MCF 10A (cell line): ENCODE measurements at regions not wholly inside any gene's neighbourhood (a gene's known extent, or its start where the extent isn't known, plus 50 kb on each side); places are given as distances from the start of the nearest gene placed in this dataset.

Experiments used
- BruUV-seq: library from RNA; stranded (reverse); fragments of 400-500 nt; replicated peaks from 2 replicates; lab custom pipeline; 2021; lab: Mats Ljungman, UMichigan
- CTCF ChIA-PET: fragments of 300-600 bp; sonication (Branson Sonifier 250); formaldehyde crosslinking; extraction: SDS; loops from one replicate; lab custom pipeline; 2021; ENCODE audit warnings: antibody characterized with exemption, inconsistent platforms; lab: Yijun Ruan, JAX
- POLR2A ChIA-PET: fragments of 300-600, 350-650 bp; sonication (Branson Sonifier 250); formaldehyde crosslinking; extraction: SDS; loops from one replicate; lab custom pipeline; 2020; ENCODE audit warnings: antibody characterized with exemption, inconsistent platforms; lab: Yijun Ruan, JAX
- DNase-seq: peaks from one replicate; pipeline ENCODE4 v3.0.0-alpha.2; 2018; ENCODE audit not compliant: unreplicated experiment
- H3K27ac Mint-ChIP-seq: one replicate; pipeline ENCODE4 v1.8.0; 2022; ENCODE audit warnings: mild to moderate bottlenecking, low read depth, mixed read lengths; ENCODE audit not compliant: unreplicated experiment
- H3K27me3 Mint-ChIP-seq: one replicate; pipeline ENCODE4 v1.8.0; 2022; ENCODE audit warnings: mixed read lengths; ENCODE audit not compliant: insufficient read depth, unreplicated experiment
- H3K36me3 Mint-ChIP-seq: one replicate; pipeline ENCODE4 v1.8.0; 2022; ENCODE audit warnings: mild to moderate bottlenecking, moderate library complexity, mixed read lengths; ENCODE audit not compliant: insufficient read depth, unreplicated experiment
- H3K4me1 Mint-ChIP-seq: one replicate; pipeline ENCODE4 v1.8.0; 2022; ENCODE audit warnings: mixed read lengths; ENCODE audit not compliant: insufficient read depth, unreplicated experiment
- H3K4me3 Mint-ChIP-seq: one replicate; pipeline ENCODE4 v1.8.0; 2022; ENCODE audit warnings: mild to moderate bottlenecking, moderate library complexity, mixed read lengths; ENCODE audit not compliant: unreplicated experiment
- H3K9me3 Mint-ChIP-seq: one replicate; pipeline ENCODE4 v1.8.0; 2022; ENCODE audit warnings: mixed read lengths; ENCODE audit not compliant: unreplicated experiment
- intact Hi-C: fragments of 100-400 bp; cut with micrococcal nuclease; formaldehyde crosslinking; loops from 2 replicates; pipeline ENCODE4 v1.14.1; 2022
- TF ChIP-seq, protein P1 (sequence below): fragments of 200-600 bp; IDR thresholded peaks from one replicate; pipeline ENCODE4 v1.8.0; 2022; ENCODE audit warnings: antibody characterized with exemption, mild to moderate bottlenecking; ENCODE audit not compliant: unreplicated experiment

DNA sequence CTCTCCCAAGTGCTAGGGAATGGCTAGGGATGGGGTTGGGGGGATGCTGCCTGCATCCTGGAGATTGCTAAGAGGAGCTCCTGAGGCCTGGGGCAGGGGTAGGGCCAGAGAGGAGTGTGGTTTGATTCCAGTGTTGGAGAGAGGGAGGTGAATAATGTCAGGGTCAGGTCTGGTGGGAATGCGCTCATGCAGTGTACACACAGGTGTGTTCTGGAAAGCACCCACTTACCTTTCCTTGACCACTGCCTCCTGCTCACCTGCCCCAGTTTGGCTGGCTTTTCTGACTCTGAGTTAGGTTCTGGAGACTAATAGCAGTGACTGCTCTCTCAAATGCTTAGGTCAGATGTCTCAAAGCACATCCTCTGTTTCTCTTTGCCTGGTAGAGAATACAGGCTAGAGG, 135.4 kb upstream of the BMPER start:
- CTCF ChIA-PET: interaction anchor here (0.8 to 1.1 kb wide), 3 partner anchors 9 to 125 kb away, joined by 3 to 4 read pairs (median 4); no protein-coding TSS in a partner anchor
- Mint-ChIP-seq H3K27me3 (no peaks in the 10 kb centered on the region), H3K27ac (no peak overlapping the region)

DNA sequence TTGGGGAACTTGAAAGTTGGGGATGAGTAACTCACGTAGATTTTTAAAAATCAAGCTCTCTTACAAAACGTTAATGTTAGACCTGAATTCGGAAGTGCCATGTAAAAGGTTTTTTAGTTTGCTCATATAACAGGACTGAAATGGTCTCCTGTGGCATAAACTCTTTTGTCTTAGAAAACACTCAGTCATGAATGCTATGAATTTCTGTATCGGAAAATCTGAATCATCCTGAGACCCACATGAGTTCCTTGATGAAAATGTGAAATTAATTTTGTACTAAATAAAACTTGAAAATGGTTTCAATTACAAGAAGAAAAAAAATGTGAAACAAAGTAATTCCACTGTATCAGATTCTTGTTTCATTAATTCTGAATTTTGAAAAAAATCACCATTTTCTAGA, 134.8 kb upstream of the BMPER start:
- Mint-ChIP-seq H3K4me1 (peaks cover 26% of the 10 kb centered on the region), H3K27me3 (no peaks in the 10 kb centered on the region), H3K36me3 (no peaks in the 10 kb centered on the region), H3K4me3 (no peak overlapping the region), H3K27ac (no peak overlapping the region), H3K9me3 (no peaks in the 10 kb centered on the region)
- intact Hi-C loops: no loop called here
- TF ChIP-seq, protein P1, sequence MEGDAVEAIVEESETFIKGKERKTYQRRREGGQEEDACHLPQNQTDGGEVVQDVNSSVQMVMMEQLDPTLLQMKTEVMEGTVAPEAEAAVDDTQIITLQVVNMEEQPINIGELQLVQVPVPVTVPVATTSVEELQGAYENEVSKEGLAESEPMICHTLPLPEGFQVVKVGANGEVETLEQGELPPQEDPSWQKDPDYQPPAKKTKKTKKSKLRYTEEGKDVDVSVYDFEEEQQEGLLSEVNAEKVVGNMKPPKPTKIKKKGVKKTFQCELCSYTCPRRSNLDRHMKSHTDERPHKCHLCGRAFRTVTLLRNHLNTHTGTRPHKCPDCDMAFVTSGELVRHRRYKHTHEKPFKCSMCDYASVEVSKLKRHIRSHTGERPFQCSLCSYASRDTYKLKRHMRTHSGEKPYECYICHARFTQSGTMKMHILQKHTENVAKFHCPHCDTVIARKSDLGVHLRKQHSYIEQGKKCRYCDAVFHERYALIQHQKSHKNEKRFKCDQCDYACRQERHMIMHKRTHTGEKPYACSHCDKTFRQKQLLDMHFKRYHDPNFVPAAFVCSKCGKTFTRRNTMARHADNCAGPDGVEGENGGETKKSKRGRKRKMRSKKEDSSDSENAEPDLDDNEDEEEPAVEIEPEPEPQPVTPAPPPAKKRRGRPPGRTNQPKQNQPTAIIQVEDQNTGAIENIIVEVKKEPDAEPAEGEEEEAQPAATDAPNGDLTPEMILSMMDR: no peak
- ChIA-PET POLR2A (no interaction called here), CTCF (interaction anchor here (0.8 kb wide), 1 partner anchor 57 kb away, joined by 3 read pairs; no protein-coding TSS in a partner anchor)
- BruUV-seq: no TSS peak
- DNase-seq: no peak

More for the DNA sequence above, 135.4 kb upstream of the BMPER start:
- H3K36me3 Mint-ChIP-seq: no peaks in the 10 kb centered on the region
- BruUV-seq: no TSS peak
- peaks cover 20% of the 10 kb centered on the region for H3K4me1 Mint-ChIP-seq
- no peaks in the 10 kb centered on the region for H3K9me3 Mint-ChIP-seq
- POLR2A ChIA-PET: no interaction called here
- intact Hi-C loops: no loop called here
- H3K4me3 Mint-ChIP-seq: no peak overlapping the region
- no peak for DNase-seq
- TF ChIP-seq, protein P1: no peak

- no peaks in the 10 kb centered on the region for H3K9me3 Mint-ChIP-seq
- POLR2A ChIA-PET: no interaction called here
- no TSS peak for BruUV-seq
- no peak overlapping the region for H3K27ac Mint-ChIP-seq
- intact Hi-C loops: no loop called here
- H3K36me3 Mint-ChIP-seq: no peaks in the 10 kb centered on the region
- H3K27me3 Mint-ChIP-seq: no peaks in the 10 kb centered on the region
- CTCF ChIA-PET: interaction anchor here (0.7 to 2.6 kb wide), 3 partner anchors 13 to 528 kb away, joined by 3 to 9 read pairs (median 4); no protein-coding TSS in a partner anchor
- no peak for DNase-seq
- H3K4me1 Mint-ChIP-seq: peaks cover 25% of the 10 kb centered on the region
- H3K4me3 Mint-ChIP-seq: no peak overlapping the region
- TF ChIP-seq, protein P1: no peak
Measured at GRCh38 chr7:33771422-33771821, 133.9 kb upstream of the BMPER start.

GRCh38 chr7:33773053-33773452, 132.3 kb upstream of the BMPER start:
- no peaks in the 10 kb centered on the region for H3K27me3 Mint-ChIP-seq
- TF ChIP-seq, protein P1: no peak
- peak; percentile 32 for DNase-seq
- ChIA-PET CTCF (interaction anchor here (1.2 to 2.6 kb wide), 3 partner anchors 15 to 160 kb away, joined by 3 to 9 read pairs (median 7); no protein-coding TSS in a partner anchor), POLR2A (no interaction called here)
- H3K36me3 Mint-ChIP-seq: no peaks in the 10 kb centered on the region
- intact Hi-C loops: no loop called here
- no peak overlapping the region for H3K4me3 Mint-ChIP-seq
- no TSS peak for BruUV-seq
- no peak overlapping the region for H3K27ac Mint-ChIP-seq
- H3K9me3 Mint-ChIP-seq: no peaks in the 10 kb centered on the region
- H3K4me1 Mint-ChIP-seq: peaks cover 20% of the 10 kb centered on the region
